ENCODE measurements at regions not wholly inside any gene's neighbourhood (a gene's known extent, or its start where the extent isn't known, plus 50 kb on each side); places are given as distances from the start of the nearest gene placed in this dataset.
A peak's percentile ranks its signal among the peaks of the same experiment; 100 is the strongest.

GRCh38 chr5:161115941-161116340 lies 263.9 kb upstream of the ATP10B start:
- DNase-seq, result no peak

- DNase-seq, result no peak
Measured at GRCh38 chr5:161112371-161112770, 260.4 kb upstream of the ATP10B start.

DNA sequence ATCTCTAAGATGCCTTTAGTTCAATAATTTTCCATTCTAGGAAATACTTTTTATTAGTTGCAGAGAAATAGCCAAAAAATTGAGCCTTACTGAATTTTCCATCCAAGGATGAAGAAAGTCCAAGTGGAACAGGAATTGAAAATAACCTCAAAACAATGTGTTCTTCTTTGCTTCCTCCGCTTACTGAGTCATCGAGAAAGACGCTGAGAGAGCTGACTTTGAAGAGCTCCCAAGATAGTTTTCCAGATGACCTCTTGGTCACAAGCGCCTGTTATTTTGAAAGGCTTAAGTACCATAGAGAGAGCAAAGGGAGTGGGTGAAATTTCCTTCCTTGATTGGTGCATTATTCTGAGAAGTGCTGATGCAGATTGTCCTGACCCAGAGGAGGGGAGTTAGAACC lies 253.5 kb upstream of the ATP10B start:
- DNase-seq, result peak; percentile 16

GRCh38 chr5:161098516-161098915 lies 246.5 kb upstream of the ATP10B start:
- DNase-seq, result no peak

GRCh38 chr5:161096581-161096980 lies 244.6 kb upstream of the ATP10B start:
- no peak for DNase-seq

DNA sequence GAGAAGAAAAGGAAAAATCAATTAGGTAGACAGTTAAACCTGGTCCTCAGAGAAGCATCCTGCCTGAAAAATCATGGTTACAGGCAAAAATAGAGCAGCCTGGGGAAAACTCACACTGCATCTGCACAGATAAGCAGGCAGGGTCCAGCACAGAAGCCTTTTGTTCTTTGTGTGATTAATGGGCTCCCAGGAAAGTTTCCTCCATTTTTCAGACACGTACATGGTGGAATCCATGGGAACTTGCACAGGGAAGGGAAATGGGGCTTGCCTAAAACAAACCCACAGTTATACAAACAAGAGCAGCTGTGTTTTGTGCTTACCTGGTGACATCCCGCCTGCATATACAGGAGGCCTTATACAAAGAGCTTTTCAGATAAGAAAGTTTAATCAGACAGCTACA lies 243.9 kb upstream of the ATP10B start:
- DNase-seq, result no peak

GRCh38 chr5:161094411-161094810 lies 242.4 kb upstream of the ATP10B start:
- DNase-seq, result peak; percentile 89

DNA sequence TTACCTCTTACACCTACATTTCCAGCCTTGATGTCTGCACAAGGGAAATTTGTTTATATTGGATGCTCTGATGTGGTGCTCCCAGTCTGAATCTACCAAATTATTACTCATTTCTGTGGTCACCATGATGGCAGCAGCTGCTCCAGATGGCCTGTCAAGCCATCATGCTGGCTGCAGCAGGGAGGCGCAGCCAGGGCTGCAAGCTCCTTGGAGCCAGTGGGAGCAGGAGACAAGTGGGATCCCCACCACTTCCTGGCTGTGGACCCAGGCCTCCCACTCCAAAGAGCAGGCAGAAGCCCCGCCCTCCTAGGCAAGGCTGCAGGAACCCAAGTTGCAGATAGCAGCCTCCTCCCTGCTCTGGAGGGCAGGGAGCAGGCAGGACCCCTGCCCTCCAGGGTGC lies 241.1 kb upstream of the ATP10B start:
- peak; percentile 68 for DNase-seq

DNA sequence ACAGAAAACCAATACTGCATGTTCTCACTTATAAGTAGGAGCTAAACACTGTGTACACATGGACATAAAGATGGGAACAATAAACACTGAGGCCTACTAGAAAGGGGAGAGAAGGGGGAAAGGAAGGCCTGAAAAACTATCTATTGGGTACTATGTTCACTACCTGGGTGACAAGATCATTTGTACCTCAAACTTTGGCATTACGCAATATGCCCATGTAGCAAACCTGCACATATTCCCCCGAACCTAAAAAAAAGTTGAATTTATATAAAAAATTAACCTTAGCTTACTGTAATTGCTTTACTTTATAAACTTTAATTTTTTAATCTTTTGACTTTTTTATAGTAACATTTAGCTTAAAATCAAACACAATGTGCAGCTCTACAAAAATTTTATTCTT lies 237.6 kb upstream of the ATP10B start:
- DNase-seq, result no peak

GRCh38 chr5:161086461-161086860 lies 234.4 kb upstream of the ATP10B start:
- peak; percentile 88 for DNase-seq

DNA sequence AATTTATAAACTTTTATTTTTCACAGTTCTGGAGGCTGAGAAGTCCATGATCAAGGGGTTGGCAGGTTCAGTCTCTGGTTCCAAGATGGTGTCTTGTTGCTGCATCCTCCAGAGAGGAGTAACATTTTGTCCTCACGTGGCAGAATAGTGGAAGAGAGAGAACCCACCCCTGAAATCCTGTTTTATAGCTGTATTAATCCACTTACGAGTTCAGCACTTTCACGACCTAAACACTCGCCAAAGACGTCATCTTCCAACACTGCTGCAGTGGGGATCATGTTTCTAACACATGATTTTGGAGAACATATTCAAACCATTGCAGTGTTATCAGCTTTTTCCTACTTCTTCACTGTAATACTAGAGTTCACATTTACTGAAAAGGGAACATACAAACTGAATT lies 233.0 kb upstream of the ATP10B start:
- DNase-seq, result no peak

- no peak for DNase-seq
Measured at GRCh38 chr5:161084115-161084514, 232.1 kb upstream of the ATP10B start.

- DNase-seq, result no peak
Measured at GRCh38 chr5:161078793-161079192, 226.8 kb upstream of the ATP10B start.

- DNase-seq, result no peak
Measured at GRCh38 chr5:161077936-161078545, 226.0 kb upstream of the ATP10B start.

GRCh38 chr5:161077496-161077895 lies 225.5 kb upstream of the ATP10B start:
- DNase-seq, result no peak

DNA sequence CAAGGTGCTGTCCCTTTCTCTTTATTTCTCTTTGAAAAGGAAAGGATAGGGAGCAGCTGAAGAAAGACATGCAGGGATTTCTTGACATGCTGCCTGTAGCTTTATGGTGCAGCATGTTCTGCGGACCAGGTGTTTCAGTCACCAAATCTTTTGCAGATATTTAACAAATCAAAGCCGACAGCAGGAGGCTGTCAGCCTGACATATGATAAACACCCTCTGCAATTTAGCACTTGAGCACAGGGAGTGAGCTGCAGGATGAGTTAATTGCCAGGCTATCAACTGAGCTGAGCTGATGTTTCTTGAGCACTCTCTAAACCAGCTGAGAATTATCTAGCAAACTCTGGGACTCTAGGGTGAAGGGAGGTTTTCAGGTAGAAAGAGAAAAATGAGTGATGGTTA lies 212.8 kb upstream of the ATP10B start:
- no peak for DNase-seq

DNA sequence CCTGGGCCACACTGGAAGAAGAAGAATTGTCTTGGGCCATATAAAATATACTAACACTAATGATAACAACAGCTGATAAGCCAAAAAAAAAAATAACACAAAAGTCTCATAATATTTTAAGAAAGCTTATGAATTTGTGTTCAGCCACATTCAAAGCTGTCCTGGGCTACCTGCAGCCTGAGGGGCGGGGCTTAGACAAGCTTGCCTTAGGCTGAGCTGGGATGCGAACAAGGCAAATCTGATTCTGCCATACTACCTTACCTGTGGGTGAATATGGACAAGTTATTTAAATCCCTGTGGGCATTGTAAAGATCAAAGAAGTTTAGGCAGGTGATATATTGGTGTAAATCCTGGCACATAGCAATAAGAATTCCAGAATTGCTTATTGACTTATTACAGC lies 212.3 kb upstream of the ATP10B start:
- DNase-seq, result no peak

- DNase-seq, result peak; percentile 20
Measured at GRCh38 chr5:161058781-161059180, 206.8 kb upstream of the ATP10B start.

DNA sequence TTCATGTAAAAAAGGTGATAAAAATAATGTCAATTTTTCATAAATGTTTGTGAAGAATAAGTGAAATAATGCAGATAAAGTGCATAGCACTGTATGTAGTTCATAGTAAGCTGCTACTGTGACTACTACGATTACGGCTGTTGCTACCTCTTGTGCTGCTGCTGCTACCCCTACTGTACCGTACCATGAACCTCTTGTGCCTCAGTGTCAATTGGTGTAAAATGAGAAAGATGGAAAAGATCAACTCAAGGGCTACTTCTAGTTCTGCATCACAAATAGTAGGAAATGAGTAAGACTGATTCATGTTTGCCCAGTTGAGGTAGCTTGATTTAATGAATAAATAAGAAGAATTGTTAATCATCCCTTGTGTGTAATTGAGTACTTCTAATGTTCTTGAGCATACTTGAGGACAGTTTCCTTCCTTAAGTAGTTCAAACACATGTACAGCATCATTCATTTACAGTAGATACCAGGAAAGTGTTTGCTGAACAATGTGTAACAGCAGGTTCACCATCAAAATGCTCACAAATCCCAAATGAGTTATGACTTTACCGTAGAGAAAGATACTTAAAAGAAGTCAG lies 200.0 kb upstream of the ATP10B start:
- peak; percentile 2 for DNase-seq

DNA sequence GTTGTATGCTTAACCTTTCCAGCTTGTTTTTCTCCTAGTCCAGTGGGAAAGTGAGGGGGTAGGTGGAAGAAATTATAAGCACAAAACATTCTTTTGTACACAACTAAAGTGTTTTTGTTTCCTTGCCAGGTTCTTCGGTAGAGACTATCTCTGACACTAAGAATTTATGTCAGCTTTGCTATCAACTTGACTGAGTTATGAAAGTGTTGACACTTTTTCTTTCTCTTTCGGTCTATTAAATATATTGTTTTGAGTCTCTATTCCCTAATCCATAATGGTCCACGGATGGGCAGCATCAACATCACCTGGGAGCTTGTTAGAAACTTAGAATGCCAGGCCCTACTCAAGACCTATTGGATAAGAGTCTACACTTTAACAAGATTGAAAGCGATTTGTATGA lies 195.0 kb upstream of the ATP10B start:
- no peak for DNase-seq

- DNase-seq, result no peak
Measured at GRCh38 chr5:161042862-161043261, 190.9 kb upstream of the ATP10B start.

DNA sequence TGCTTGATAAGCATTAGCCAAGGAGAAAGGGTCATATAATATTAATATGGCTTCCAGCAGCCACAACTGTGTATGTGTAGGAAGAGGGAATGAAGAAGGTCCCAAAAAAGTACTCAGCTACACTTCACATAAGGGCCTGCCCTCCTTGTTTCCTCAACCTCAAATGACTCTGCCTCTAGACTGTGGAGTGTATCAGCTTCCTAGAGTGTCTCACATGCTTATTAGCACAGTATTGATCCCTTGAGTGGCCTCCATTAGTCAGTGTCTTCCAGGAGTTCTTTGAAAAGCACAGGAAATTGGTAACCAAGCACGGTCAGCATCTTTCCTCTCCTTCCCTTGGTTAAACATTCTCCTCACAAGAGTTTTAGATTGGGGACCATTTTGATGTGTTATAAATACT lies 190.4 kb upstream of the ATP10B start:
- no peak for DNase-seq

DNA sequence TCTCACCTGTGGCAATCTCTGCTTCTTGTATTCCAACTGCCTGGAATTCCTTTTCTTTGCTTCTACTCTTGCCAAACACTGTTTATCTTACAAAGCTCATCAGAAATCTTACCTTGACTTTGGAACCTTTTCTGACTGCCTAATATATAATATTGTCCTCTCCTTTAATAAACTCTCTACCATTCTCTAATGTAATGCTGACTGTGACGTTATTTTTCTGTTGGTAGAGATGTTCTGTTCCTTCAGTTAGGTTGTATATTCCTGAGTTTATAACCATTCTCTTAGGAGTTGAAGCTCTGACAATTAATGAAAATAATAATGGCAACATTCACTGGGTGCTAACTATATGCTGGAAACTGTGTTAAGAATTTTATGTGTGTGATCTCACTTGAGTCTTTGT lies 188.8 kb upstream of the ATP10B start:
- no peak for DNase-seq

- DNase-seq, result no peak
Measured at GRCh38 chr5:161036296-161036695, 184.3 kb upstream of the ATP10B start.

DNA sequence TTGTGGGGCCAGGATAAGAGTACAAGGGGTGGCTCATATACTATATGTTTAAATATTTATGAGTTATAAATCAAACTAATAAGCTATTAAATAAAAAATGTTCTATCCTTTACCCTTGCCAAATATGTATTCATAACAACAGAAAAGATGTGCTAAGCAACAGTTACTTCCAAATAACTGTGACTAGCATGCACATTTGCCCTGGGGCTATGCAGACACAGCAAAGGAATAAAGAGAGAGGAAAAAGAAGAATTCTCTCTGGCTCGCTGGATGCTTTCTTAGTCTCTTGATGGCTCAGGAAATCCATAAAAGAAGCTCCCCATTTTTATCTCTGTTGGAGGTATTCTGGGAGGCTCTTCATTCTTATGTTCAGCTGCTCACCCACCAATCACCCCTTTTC lies 182.4 kb upstream of the ATP10B start:
- DNase-seq, result no peak

Data from fibroblast of skin of right biceps (primary cell).